Gastrocnemius medialis (tissue), 4 donors: ENCODE measurements at regions not wholly inside any gene's neighbourhood (a gene's known extent, or its start where the extent isn't known, plus 50 kb on each side); places are given as distances from the start of the nearest gene placed in this dataset.
"Not testable (repeated sequence)": the region's sequence is repeated elsewhere in the genome, so short reads cannot be mapped to it uniquely, and the experiment has no call there.

Experiments
- ATAC-seq, 2 donors: fragments of 150-250 bp; one replicate each; pipeline ENCODE4 v1.9.1; 2016
- DNase-seq, 2 donors: peaks; one replicate each; pipeline ENCODE4 v3.0.0-alpha.2; 2019
- H3K27ac ChIP-seq, 4 donors: fragments of 200-600 bp; sonication (generic); 1 replicate in 1 of 4; 2 replicates in 3 of 4; pipeline ENCODE4 v1.5.1; 2016 to 2018; ENCODE audit warnings: mild to moderate bottlenecking in 2 of 4, moderate library complexity in 1 of 4
- H3K27me3 ChIP-seq, 3 donors: fragments of 200-600 bp; sonication (generic) in 2 of 3; 1 replicate in 1 of 3; 2 replicates in 2 of 3; pipeline versions ENCODE4 v1.5.1 to v1.6.0; 2016 to 2019; ENCODE audit warnings: mild to moderate bottlenecking in 1 of 3, moderate library complexity in 1 of 3
- H3K36me3 ChIP-seq, 2 donors: fragments of 200-600 bp; sonication (generic) in 1 of 2; one replicate each; pipeline ENCODE4 v1.5.1; 2017 to 2018
- H3K4me1 ChIP-seq, 2 donors: fragments of 200-600 bp; sonication (generic) in 1 of 2; one replicate each; pipeline ENCODE4 v1.5.1; 2016 to 2017; ENCODE audit warnings: mild to moderate bottlenecking in 2 of 2
- H3K4me3 ChIP-seq, 4 donors: fragments of 200-600 bp; sonication (generic) in 3 of 4; 1 replicate in 1 of 4; 2 replicates in 3 of 4; pipeline ENCODE4 v1.5.1; 2016 to 2019; ENCODE audit warnings: mild to moderate bottlenecking in 2 of 4
- H3K9me3 ChIP-seq, 3 donors: fragments of 200-600 bp; sonication (generic) in 2 of 3; 1 replicate in 1 of 3; 2 replicates in 2 of 3; pipeline ENCODE4 v1.5.1; 2016 to 2019
- CTCF ChIP-seq, 5 experiments: fragments of 450-650 bp in 3 of 5; fragments of 200-600 bp in 2 of 5; sonication (generic) in 2 of 5; IDR thresholded peaks in 4 of 5; conservative IDR thresholded peaks in 1 of 5; 1 replicate in 4 of 5; 2 replicates in 1 of 5; pipeline ENCODE4 v1.5.1; 2016 to 2019; ENCODE audit warnings: antibody characterized with exemption in 5 of 5, mild to moderate bottlenecking in 3 of 5, moderate library complexity in 3 of 5
- POLR2A ChIP-seq, 2 donors: fragments of 450-650 bp; IDR thresholded peaks; one replicate each; pipeline ENCODE4 v1.6.1; 2017; ENCODE audit warnings: antibody characterized with exemption in 2 of 2, mild to moderate bottlenecking in 2 of 2, moderate library complexity in 2 of 2
- in situ Hi-C, 4 donors: fragments of 200-750 bp; cut with MboI; loops; one replicate each; pipeline versions ENCODE4 v1.15.0 to v1.8.0; 2017; ENCODE audit warnings: low sequenced_read_pairs in 4 of 4
- intact Hi-C: fragments of 100-400 bp; cut with DNase I; formaldehyde crosslinking; loops from one replicate; pipeline ENCODE4 v1.15.1; 2023; ENCODE audit warnings: low total_unique reads

- Histone ChIP-seq H3K4me1 (no peaks in the 10 kb centered on the region), H3K9me3 (no peaks in the 10 kb centered on the region), H3K4me3 (no peak overlapping the region), H3K27me3 (peaks cover 0 to 4% (median 3%) of the 10 kb centered on the region in 3 donors), H3K27ac (no peak overlapping the region), H3K36me3 (no peaks in the 10 kb centered on the region)
- no peak for TF ChIP-seq POLR2A (IDR thresholded peaks at IDR 0.05)
- TF ChIP-seq CTCF (IDR thresholded peaks at IDR 0.05 in 4 of 5, conservative IDR thresholded peaks at IDR 0.05 in 1 of 5) = no peak
- ATAC-seq (no peak), DNase-seq (no peak)
- in situ Hi-C loops = no loop called here
- intact Hi-C loops = no loop called here
Observed at GRCh38 chr20:59484228-59484627, 120.1 kb upstream of the PHACTR3 start.

- ATAC-seq (no peak), DNase-seq (no peak)
- peaks cover 0 to 4% (median 3%) of the 10 kb centered on the region in 3 donors for H3K27me3 ChIP-seq
- no peak overlapping the region for H3K4me3 ChIP-seq
- H3K9me3 ChIP-seq = no peaks in the 10 kb centered on the region
- TF ChIP-seq CTCF (IDR thresholded peaks at IDR 0.05 in 4 of 5, conservative IDR thresholded peaks at IDR 0.05 in 1 of 5) (no peak), POLR2A (IDR thresholded peaks at IDR 0.05) (no peak)
- intact Hi-C loops (no loop called here), in situ Hi-C loops (no loop called here)
- H3K4me1 ChIP-seq = no peaks in the 10 kb centered on the region
- H3K36me3 ChIP-seq = no peaks in the 10 kb centered on the region
- no peak overlapping the region for H3K27ac ChIP-seq
Observed at GRCh38 chr20:59485576-59486454, 118.5 kb upstream of the PHACTR3 start.

GRCh38 chr20:59488459-59488858, 115.9 kb upstream of the PHACTR3 start:
- in situ Hi-C loops, H3K4me1 ChIP-seq, intact Hi-C loops, DNase-seq, H3K9me3 ChIP-seq, H3K36me3 ChIP-seq, H3K27ac ChIP-seq, H3K27me3 ChIP-seq, H3K4me3 ChIP-seq, ATAC-seq: not testable (repeated sequence)

- ATAC-seq, H3K27me3 ChIP-seq, H3K4me1 ChIP-seq, intact Hi-C loops, H3K4me3 ChIP-seq, H3K27ac ChIP-seq, DNase-seq, in situ Hi-C loops, H3K9me3 ChIP-seq, H3K36me3 ChIP-seq: not testable (repeated sequence)
Observed at GRCh38 chr20:59490196-59491004, 113.9 kb upstream of the PHACTR3 start.

GRCh38 chr20:59491884-59492283, 112.5 kb upstream of the PHACTR3 start:
- Histone ChIP-seq H3K4me3 (no peak overlapping the region), H3K36me3 (no peaks in the 10 kb centered on the region), H3K4me1 (no peaks in the 10 kb centered on the region), H3K27ac (no peak overlapping the region), H3K9me3 (no peaks in the 10 kb centered on the region), H3K27me3 (peaks cover 0 to 6% (median 0%) of the 10 kb centered on the region in 3 donors)
- intact Hi-C loops = no loop called here
- DNase-seq (no peak), ATAC-seq (no peak)
- in situ Hi-C loops = no loop called here
- no peak for TF ChIP-seq CTCF (IDR thresholded peaks at IDR 0.05 in 4 of 5, conservative IDR thresholded peaks at IDR 0.05 in 1 of 5)
- TF ChIP-seq POLR2A (IDR thresholded peaks at IDR 0.05) = no peak
